HepG2 (cell line): ENCODE measurements at regions not wholly inside any gene's neighbourhood (a gene's known extent, or its start where the extent isn't known, plus 50 kb on each side); places are given as distances from the start of the nearest gene placed in this dataset.

Source experiments
- ARHGAP35 ChIP-seq: sonication (generic); formaldehyde crosslinking; IDR thresholded peaks from 2 replicates; pipeline ENCODE4 v1.9.0; 2022; ENCODE audit warnings: mild to moderate bottlenecking, inconsistent platforms, moderate library complexity, missing genetic modification reagents, borderline replicate concordance
- BRF2 ChIP-seq: sonication (generic); formaldehyde crosslinking; IDR thresholded peaks from 2 replicates; pipeline ENCODE4 v1.8.1; 2022; ENCODE audit warnings: mild to moderate bottlenecking, missing genetic modification reagents
- CERS6 ChIP-seq: sonication (generic); formaldehyde crosslinking; IDR thresholded peaks from 2 replicates; pipeline ENCODE4 v1.5.0; 2020; ENCODE audit warnings: missing genetic modification reagents
- GLI4 ChIP-seq: sonication (generic); formaldehyde crosslinking; IDR thresholded peaks from 2 replicates; pipeline ENCODE4 v1.5.1; 2020; ENCODE audit warnings: missing genetic modification reagents, mild to moderate bottlenecking, moderate library complexity, borderline replicate concordance
- GPN1 ChIP-seq: sonication (generic); formaldehyde crosslinking; IDR thresholded peaks from 2 replicates; pipeline ENCODE4 v1.5.1; 2020; ENCODE audit warnings: missing genetic modification reagents, borderline replicate concordance
- HDAC2 ChIP-seq: sonication (generic); formaldehyde crosslinking; IDR thresholded peaks from 2 replicates; pipeline ENCODE4 v1.4.0; 2020; ENCODE audit warnings: missing genetic modification reagents
- HOXA5 ChIP-seq: sonication (generic); formaldehyde crosslinking; IDR thresholded peaks from 2 replicates; pipeline ENCODE4 v1.4.0; 2020; ENCODE audit warnings: missing genetic modification reagents
- IRF1 ChIP-seq: sonication (generic); formaldehyde crosslinking; IDR thresholded peaks from 2 replicates; pipeline ENCODE4 v1.4.0; 2020; ENCODE audit warnings: low read depth, mild to moderate bottlenecking, missing genetic modification reagents
- MED13 ChIP-seq: sonication (generic); formaldehyde crosslinking; IDR thresholded peaks from 2 replicates; pipeline ENCODE4 v1.5.0; 2020; ENCODE audit warnings: missing genetic modification reagents
- MLX ChIP-seq: IDR thresholded peaks from 2 replicates; pipeline ENCODE4 v1.6.1; 2016
- NR2F6 ChIP-seq, 2 experiments: IDR thresholded peaks; 2 replicates each; pipeline ENCODE4 v1.6.1; 2016; ENCODE audit warnings: antibody characterized with exemption in 1 of 2, mild to moderate bottlenecking in 1 of 2
- RXRB ChIP-seq: IDR thresholded peaks from 2 replicates; pipeline ENCODE4 v1.6.1; 2016; ENCODE audit warnings: borderline replicate concordance, missing genetic modification reagents, missing compliant biosample characterization
- SKI ChIP-seq: fragments of 450-650 bp; IDR thresholded peaks from one replicate; pipeline ENCODE4 v1.6.1; 2018; ENCODE audit warnings: mild to moderate bottlenecking; ENCODE audit not compliant: partially characterized antibody
- SNAPC5 ChIP-seq: sonication (generic); formaldehyde crosslinking; IDR thresholded peaks from 2 replicates; pipeline ENCODE4 v1.8.1; 2023; ENCODE audit warnings: mild to moderate bottlenecking, missing genetic modification reagents, borderline replicate concordance
- TCF7 ChIP-seq: sonication (generic); IDR thresholded peaks from 2 replicates; pipeline ENCODE4 v1.6.1; 2016; ENCODE audit warnings: antibody characterized with exemption, low read depth
- TFDP1 ChIP-seq: IDR thresholded peaks from 2 replicates; pipeline ENCODE4 v1.6.1; 2016; ENCODE audit warnings: missing compliant biosample characterization, missing genetic modification reagents, borderline replicate concordance
- ZNF207 ChIP-seq: fragments of 450-650 bp; IDR thresholded peaks from 2 replicates; pipeline ENCODE4 v1.6.1; 2016; ENCODE audit warnings: antibody characterized with exemption, borderline replicate concordance
- ZSCAN25 ChIP-seq: sonication (generic); formaldehyde crosslinking; IDR thresholded peaks from 2 replicates; pipeline ENCODE4 v1.8.0; 2022; ENCODE audit warnings: mild to moderate bottlenecking, missing genetic modification reagents

GRCh38 chr21:38965241-38965640, 159.5 kb downstream of the ETS2 start (continued):
- TF ChIP-seq HDAC2, result no peak
- TF ChIP-seq IRF1 (CRISPR knock-in tag), result no peak
- peak; percentile 64 for TF ChIP-seq RXRB
- TF ChIP-seq GPN1 (CRISPR knock-in tag), result no peak
- no peak for TF ChIP-seq GLI4 (CRISPR knock-in tag)
- no peak for TF ChIP-seq ZNF207
- TF ChIP-seq HOXA5, result no peak
- TF ChIP-seq ARHGAP35 (CRISPR knock-in tag), result no peak
- no peak for TF ChIP-seq TCF7
- TF ChIP-seq MED13, result no peak
- TF ChIP-seq BRF2 (CRISPR knock-in tag), result no peak
- 0 out of 2 replicates have a peak, but pooled peaks have one; percentile 17 for TF ChIP-seq TFDP1 (CRISPR knock-in tag)
- no peak for TF ChIP-seq SNAPC5 (CRISPR knock-in tag)
- no peak for TF ChIP-seq ZSCAN25 (CRISPR knock-in tag)
- TF ChIP-seq NR2F6 (IDR thresholded peaks at IDR 0.05), result 0 out of 2 replicates have a peak, but pooled peaks have one; percentile 42
- no peak for TF ChIP-seq NR2F6 (CRISPR knock-in tag; IDR thresholded peaks at IDR 0.05)
- peak; percentile 29 for TF ChIP-seq SKI
- peak; percentile 70; the same call in 1 of the 2 replicates for TF ChIP-seq MLX (CRISPR knock-in tag)
- no peak for TF ChIP-seq CERS6
- TF ChIP-seq, all 625 proteins: peak for 37
